GM12801 (cell line): ENCODE measurements at regions not wholly inside any gene's neighbourhood (a gene's known extent, or its start where the extent isn't known, plus 50 kb on each side); places are given as distances from the start of the nearest gene placed in this dataset.

Experiments
- CTCF ChIP-seq: IDR thresholded peaks from one replicate; pipeline ENCODE4 v1.5.1; 2011; ENCODE audit warnings: control low read depth; ENCODE audit not compliant: insufficient read length; ENCODE audit errors: extremely low read depth

GRCh38 chr13:99619207-99619606 is 117.9 kb downstream of the TM9SF2 start:
- no peak for TF ChIP-seq CTCF

- TF ChIP-seq CTCF, result no peak
Measured at GRCh38 chr13:99617474-99618255, 116.4 kb downstream of the TM9SF2 start.

- TF ChIP-seq CTCF, result no peak
Measured at GRCh38 chr13:99614465-99614885, 113.2 kb downstream of the TM9SF2 start.
